HPDE6-E6E7 (cell line): ENCODE measurements at regions not wholly inside any gene's neighbourhood (a gene's known extent, or its start where the extent isn't known, plus 50 kb on each side); places are given as distances from the start of the nearest gene placed in this dataset.

Experiments
- DNase-seq: peaks from one replicate; pipeline ENCODE4 v3.0.0; 2011; ENCODE audit warnings: missing footprints; ENCODE audit errors: extremely low spot score

GRCh38 chr6:163670336-163670735 lies 255.8 kb downstream of the QKI start:
- DNase-seq = no peak

- no peak for DNase-seq
These were observed 253.5 kb downstream of the QKI start for GRCh38 chr6:163668061-163668426.

DNA sequence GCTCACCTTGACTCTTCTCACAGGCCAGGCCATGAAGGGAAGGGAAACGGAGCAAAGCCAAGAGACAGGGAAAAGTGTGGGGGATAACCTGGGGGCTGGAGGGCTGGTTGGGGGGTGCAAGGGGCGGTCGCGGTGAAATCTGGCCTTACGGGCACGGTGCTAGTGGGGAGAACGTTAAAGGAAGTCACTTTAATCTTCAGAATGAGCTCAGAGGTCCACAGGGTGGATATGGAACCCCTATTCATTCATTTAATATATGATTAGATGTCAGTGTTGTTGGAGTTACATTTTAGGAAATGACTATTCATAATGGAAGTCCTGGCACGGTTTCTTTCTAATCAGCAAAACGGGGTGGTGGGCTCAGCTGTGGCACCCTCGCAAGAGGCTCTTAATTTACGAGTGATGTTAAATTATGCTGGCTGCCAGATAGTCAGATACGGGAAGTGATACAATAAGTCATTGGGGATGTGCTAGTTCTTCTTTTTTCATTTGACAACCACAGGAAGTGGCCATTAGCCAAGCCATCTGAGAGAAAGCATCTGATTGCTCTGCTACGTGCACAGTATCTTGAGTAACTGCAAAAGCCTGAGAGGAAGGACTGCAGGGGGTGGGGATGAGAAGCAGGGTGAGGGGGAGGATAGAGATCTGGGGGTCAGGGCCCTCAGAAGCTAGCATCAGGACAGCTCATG lies 253.0 kb downstream of the QKI start:
- no peak for DNase-seq

GRCh38 chr6:163665464-163665863 lies 250.9 kb downstream of the QKI start:
- no peak for DNase-seq

- DNase-seq = no peak
These were observed 249.1 kb downstream of the QKI start for GRCh38 chr6:163663575-163663974.

DNA sequence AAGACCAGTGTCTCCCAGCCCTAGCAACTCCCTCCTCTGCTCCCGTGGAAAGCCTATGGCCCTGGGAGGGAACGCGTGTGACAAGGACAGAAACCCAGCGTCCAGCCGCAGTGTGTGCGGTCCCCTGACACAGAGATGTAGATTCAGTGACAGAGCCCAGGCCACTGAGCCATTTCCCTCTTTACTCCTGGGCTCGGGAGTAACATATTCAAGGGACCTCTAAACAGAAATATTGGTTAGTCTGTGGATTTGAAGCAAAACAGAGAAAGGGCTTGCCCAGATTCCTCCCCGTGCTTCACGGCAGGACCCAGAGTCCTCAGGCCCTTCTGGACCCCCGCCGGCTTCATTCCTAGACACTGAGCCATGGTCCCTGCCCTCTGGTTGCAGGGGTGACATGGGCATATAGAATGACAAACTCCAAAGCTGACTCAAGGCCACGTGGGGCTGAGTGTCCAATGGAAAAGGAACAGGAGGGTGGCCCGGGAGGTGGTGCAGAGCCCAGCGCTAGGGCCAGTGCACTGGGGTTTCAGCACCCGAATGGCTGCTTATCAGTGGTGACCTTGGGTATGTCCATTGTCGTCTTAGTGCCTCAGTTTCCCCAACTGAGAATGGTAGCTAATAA lies 248.2 kb downstream of the QKI start:
- DNase-seq = no peak

- no peak for DNase-seq
These were observed 246.8 kb downstream of the QKI start for GRCh38 chr6:163661272-163661671.

- DNase-seq = no peak
These were observed 245.3 kb downstream of the QKI start for GRCh38 chr6:163659803-163660202.

DNA sequence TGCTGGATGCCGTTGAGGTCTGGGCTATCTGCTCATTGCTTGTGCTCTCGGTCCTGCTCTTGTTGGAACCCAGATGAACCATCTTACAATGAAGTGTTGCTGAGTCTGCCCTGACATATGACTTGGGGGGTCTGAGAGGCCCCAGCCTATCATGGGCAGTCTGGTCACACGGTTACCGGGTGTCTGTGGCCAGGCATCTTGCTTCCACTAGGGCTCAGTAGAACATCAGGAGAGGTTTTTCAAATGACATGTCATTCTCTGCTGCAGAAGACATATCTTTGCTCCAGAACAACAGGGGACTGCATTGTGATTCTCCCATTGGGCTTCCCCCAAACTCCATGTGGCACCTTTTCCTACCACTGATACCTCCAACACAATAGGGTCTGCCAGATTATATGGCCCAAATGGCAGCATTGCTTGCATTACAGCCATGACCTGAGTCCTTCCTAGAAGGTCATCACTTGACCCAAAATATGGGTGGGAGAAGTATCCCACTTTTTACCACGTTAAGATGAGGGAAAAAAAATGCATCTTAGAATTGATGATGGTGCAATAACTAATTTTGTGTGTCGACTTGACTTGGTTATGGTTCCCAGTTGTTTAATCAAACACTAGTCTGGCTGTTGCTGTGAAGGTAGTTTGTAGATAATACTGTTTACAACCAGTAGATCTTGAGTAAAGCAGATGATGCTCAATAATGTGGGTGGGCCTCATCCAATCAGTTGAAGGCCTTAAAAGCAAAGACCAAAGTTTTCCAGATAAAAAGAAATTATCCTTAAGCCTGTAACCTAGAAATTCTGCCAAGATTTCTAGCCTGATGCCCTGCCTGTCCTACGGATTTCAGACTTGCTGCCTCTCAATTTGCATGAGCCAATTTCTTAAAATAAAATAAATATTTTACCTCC lies 241.0 kb downstream of the QKI start:
- DNase-seq = no peak

DNA sequence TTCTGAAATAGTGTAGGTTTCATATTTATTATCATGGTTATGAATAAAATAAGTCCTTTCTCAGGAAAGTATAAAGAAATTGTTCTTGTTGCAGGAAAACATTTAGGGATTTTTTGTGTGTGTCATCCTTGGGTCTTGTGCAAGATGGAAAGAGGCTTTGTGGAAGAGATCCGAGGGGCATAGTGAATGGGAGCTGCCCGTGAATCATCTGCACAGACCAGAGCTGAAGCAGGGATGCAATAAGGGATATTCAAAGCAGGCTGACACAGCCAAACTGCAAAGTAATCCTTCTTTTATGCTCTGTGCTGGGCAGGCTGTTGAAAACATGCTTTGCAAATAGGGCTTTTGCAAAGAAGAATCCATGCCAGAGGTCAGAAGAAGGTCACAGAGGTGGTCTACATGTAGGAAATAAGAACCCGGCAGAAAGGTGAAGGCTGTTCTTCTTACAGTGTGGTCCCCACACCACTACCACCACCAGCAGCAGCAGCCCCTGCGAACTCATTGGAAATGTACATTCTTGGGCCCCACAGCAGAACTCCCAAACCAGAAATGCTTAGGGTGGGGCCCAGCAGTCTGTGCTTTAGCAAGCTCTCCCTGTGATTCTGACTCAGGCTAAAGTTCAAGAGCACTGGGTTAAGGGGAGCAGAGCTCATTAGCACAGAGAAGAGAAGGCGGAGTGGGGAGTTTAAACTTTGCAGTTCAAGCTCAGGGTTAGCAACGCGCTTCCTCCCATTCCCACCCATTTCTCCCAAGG lies 237.6 kb downstream of the QKI start:
- no peak for DNase-seq

- DNase-seq = no peak
These were observed 236.9 kb downstream of the QKI start for GRCh38 chr6:163651426-163651825.

- no peak for DNase-seq
These were observed 234.3 kb downstream of the QKI start for GRCh38 chr6:163648868-163649267.

DNA sequence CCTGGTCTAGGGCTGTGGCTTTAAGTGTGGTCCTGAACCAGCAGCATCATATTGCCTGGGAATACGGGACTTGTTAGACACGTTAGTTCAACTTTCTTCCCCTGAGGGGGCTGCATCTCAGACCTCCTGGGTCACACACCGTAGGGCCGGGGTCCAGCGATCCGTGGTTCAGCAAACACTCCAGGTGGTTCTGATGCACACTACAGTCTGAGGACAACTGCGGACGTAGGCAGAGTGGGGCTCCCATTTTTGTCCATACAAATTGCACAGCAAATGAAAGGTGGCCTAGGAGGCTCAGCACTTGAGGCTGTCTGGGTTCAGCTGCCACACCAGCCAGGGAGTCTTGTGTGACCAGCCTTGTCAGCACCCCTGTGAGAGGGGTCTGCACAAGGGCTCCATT lies 233.1 kb downstream of the QKI start:
- no peak for DNase-seq

DNA sequence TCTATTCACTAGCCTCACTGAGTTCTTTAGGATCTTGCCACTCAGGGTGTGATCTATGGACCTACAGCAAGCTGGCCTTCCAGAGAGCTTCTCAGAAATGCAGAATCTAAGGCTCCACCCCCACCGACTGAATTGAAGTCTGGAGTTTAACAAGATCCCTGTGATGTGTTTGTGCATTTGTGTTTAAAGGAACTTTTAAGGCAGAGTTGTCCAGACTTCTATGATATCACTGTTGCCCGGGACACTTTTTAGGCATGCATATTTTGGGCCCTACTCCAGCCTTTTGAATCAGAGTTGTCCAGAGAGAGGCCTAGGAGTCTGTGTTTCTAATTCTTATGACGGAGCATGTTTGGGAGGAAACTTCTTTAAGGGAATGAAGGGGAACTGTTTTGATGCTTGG lies 232.3 kb downstream of the QKI start:
- no peak for DNase-seq

GRCh38 chr6:163646133-163646532 lies 231.6 kb downstream of the QKI start:
- no peak for DNase-seq

- DNase-seq = peak; percentile 33
These were observed 231.0 kb downstream of the QKI start for GRCh38 chr6:163645560-163645959.

GRCh38 chr6:163643866-163644265 lies 229.3 kb downstream of the QKI start:
- DNase-seq = no peak

GRCh38 chr6:163641706-163642105 lies 227.2 kb downstream of the QKI start:
- no peak for DNase-seq

- DNase-seq = no peak
These were observed 226.1 kb downstream of the QKI start for GRCh38 chr6:163640641-163641040.

DNA sequence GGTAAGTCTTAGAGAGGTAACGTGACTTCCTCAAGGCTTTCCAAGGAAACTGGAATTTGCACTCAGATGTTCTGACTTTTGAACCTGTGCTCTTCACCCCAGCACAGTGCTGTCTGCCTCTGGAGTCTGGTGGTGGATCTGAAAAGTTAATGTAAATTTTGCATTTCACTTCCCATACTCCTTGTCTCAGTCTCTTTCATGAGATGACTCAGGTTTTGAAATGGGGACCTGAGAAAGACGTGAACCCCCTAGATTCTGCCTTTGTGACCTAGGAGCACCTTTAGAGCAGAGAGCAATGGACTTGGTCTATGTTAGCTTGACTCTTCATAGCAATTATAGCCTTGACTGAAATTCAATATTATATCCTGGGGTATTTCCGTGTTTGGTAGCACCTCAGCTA lies 223.0 kb downstream of the QKI start:
- no peak for DNase-seq

DNA sequence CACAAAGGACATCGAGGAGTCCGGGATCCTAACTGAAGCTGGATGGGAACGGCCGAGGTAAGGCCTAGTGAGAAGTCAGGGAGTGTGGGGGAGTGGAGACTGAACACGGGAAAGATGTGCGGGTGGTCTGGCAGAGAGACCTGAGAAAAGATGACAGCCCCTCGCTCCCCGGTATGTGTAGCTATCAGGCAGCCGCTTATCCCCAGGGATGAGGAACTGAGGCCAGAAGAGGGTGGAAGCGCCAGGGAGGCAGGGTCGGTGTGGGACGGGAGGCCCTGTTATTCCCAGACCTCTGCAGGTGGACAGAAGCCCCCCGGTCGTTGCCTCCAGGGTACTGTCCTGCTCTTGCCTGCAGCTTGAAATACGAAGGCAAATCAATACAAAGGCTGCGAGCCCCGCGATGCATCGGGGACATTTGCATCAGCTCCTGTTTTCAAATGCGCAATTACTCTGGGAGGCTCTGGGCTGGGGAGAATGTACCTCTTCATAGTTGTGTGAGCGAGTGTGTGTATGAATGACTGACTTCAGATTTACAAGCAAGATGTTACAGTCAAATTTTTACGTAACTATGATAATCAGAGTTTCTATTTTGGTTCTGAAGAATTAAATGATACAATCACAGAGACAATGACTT lies 221.3 kb downstream of the QKI start:
- no peak for DNase-seq

GRCh38 chr6:163635315-163635714 lies 220.8 kb downstream of the QKI start:
- no peak for DNase-seq
